MCF 10A (cell line): ENCODE measurements at regions not wholly inside any gene's neighbourhood (a gene's known extent, or its start where the extent isn't known, plus 50 kb on each side); places are given as distances from the start of the nearest gene placed in this dataset.

Experiments used
- BruUV-seq: library from RNA; stranded (reverse); fragments of 400-500 nt; replicated peaks from 2 replicates; lab custom pipeline; 2021; lab: Mats Ljungman, UMichigan
- CTCF ChIA-PET: fragments of 300-600 bp; sonication (Branson Sonifier 250); formaldehyde crosslinking; extraction: SDS; loops from one replicate; lab custom pipeline; 2021; ENCODE audit warnings: antibody characterized with exemption, inconsistent platforms; lab: Yijun Ruan, JAX
- POLR2A ChIA-PET: fragments of 300-600, 350-650 bp; sonication (Branson Sonifier 250); formaldehyde crosslinking; extraction: SDS; loops from one replicate; lab custom pipeline; 2020; ENCODE audit warnings: antibody characterized with exemption, inconsistent platforms; lab: Yijun Ruan, JAX
- DNase-seq: peaks from one replicate; pipeline ENCODE4 v3.0.0-alpha.2; 2018; ENCODE audit not compliant: unreplicated experiment
- H3K27ac Mint-ChIP-seq: one replicate; pipeline ENCODE4 v1.8.0; 2022; ENCODE audit warnings: mild to moderate bottlenecking, low read depth, mixed read lengths; ENCODE audit not compliant: unreplicated experiment
- H3K27me3 Mint-ChIP-seq: one replicate; pipeline ENCODE4 v1.8.0; 2022; ENCODE audit warnings: mixed read lengths; ENCODE audit not compliant: insufficient read depth, unreplicated experiment
- H3K36me3 Mint-ChIP-seq: one replicate; pipeline ENCODE4 v1.8.0; 2022; ENCODE audit warnings: mild to moderate bottlenecking, moderate library complexity, mixed read lengths; ENCODE audit not compliant: insufficient read depth, unreplicated experiment
- H3K4me1 Mint-ChIP-seq: one replicate; pipeline ENCODE4 v1.8.0; 2022; ENCODE audit warnings: mixed read lengths; ENCODE audit not compliant: insufficient read depth, unreplicated experiment
- H3K4me3 Mint-ChIP-seq: one replicate; pipeline ENCODE4 v1.8.0; 2022; ENCODE audit warnings: mild to moderate bottlenecking, moderate library complexity, mixed read lengths; ENCODE audit not compliant: unreplicated experiment
- H3K9me3 Mint-ChIP-seq: one replicate; pipeline ENCODE4 v1.8.0; 2022; ENCODE audit warnings: mixed read lengths; ENCODE audit not compliant: unreplicated experiment
- CTCF ChIP-seq: fragments of 200-600 bp; IDR thresholded peaks from one replicate; pipeline ENCODE4 v1.8.0; 2022; ENCODE audit warnings: antibody characterized with exemption, mild to moderate bottlenecking; ENCODE audit not compliant: unreplicated experiment
- intact Hi-C: fragments of 100-400 bp; cut with micrococcal nuclease; formaldehyde crosslinking; loops from 2 replicates; pipeline ENCODE4 v1.14.1; 2022

GRCh38 chr4:122065149-122065548 lies 87.0 kb upstream of the BLTP1 start:
- ChIA-PET CTCF (interaction anchor here (0.6 to 1.6 kb wide), 3 partner anchors 10 to 164 kb away, joined by 3 to 4 read pairs (median 3); partner anchors contain the start of gene BLTP1), POLR2A (interaction anchor here (0.9 kb wide), 1 partner anchor 10 kb away, joined by 3 read pairs; no protein-coding TSS in a partner anchor)
- intact Hi-C loops, result no loop called here

GRCh38 chr4:122053186-122053585 lies 98.9 kb upstream of the BLTP1 start:
- Mint-ChIP-seq H3K9me3 (no peaks in the 10 kb centered on the region), H3K4me3 (no peak overlapping the region), H3K36me3 (no peaks in the 10 kb centered on the region), H3K4me1 (no peaks in the 10 kb centered on the region), H3K27ac (no peak overlapping the region), H3K27me3 (no peaks in the 10 kb centered on the region)
- DNase-seq, result no peak
- no peak for TF ChIP-seq CTCF
- intact Hi-C loops, result no loop called here
- BruUV-seq, result no TSS peak
- POLR2A ChIA-PET, result no interaction called here
- CTCF ChIA-PET, result no interaction called here

More at GRCh38 chr4:122065149-122065548, 87.0 kb upstream of the BLTP1 start:
- peaks cover 5% of the 10 kb centered on the region for H3K4me1 Mint-ChIP-seq
- BruUV-seq, result no TSS peak
- no peak overlapping the region for H3K4me3 Mint-ChIP-seq
- no peaks in the 10 kb centered on the region for H3K27me3 Mint-ChIP-seq
- H3K27ac Mint-ChIP-seq, result no peak overlapping the region
- no peaks in the 10 kb centered on the region for H3K9me3 Mint-ChIP-seq
- no peak for DNase-seq
- TF ChIP-seq CTCF, result no peak
- H3K36me3 Mint-ChIP-seq, result no peaks in the 10 kb centered on the region

GRCh38 chr4:122052677-122053076 lies 99.5 kb upstream of the BLTP1 start:
- Mint-ChIP-seq H3K4me1 (no peaks in the 10 kb centered on the region), H3K9me3 (no peaks in the 10 kb centered on the region), H3K4me3 (no peak overlapping the region), H3K27me3 (no peaks in the 10 kb centered on the region), H3K27ac (no peak overlapping the region), H3K36me3 (no peaks in the 10 kb centered on the region)
- DNase-seq, result no peak
- CTCF ChIA-PET, result interaction anchor here (0.8 kb wide), 1 partner anchor 113 kb away, joined by 3 read pairs; no protein-coding TSS in a partner anchor
- intact Hi-C loops, result no loop called here
- TF ChIP-seq CTCF, result no peak
- BruUV-seq, result no TSS peak
- POLR2A ChIA-PET, result no interaction called here

GRCh38 chr4:122050841-122051240 lies 99.0 kb upstream of the TRPC3 start:
- Mint-ChIP-seq H3K9me3 (peaks cover 1% of the 10 kb centered on the region), H3K4me1 (peaks cover under 1% of the 10 kb centered on the region), H3K4me3 (no peak overlapping the region), H3K27ac (no peak overlapping the region), H3K36me3 (no peaks in the 10 kb centered on the region), H3K27me3 (no peaks in the 10 kb centered on the region)
- no peak for DNase-seq
- ChIA-PET POLR2A (no interaction called here), CTCF (no interaction called here)
- intact Hi-C loops, result no loop called here
- BruUV-seq, result no TSS peak
- TF ChIP-seq CTCF, result no peak
